ENCODE measurements at regions not wholly inside any gene's neighbourhood (a gene's known extent, or its start where the extent isn't known, plus 50 kb on each side); places are given as distances from the start of the nearest gene placed in this dataset.

DNA sequence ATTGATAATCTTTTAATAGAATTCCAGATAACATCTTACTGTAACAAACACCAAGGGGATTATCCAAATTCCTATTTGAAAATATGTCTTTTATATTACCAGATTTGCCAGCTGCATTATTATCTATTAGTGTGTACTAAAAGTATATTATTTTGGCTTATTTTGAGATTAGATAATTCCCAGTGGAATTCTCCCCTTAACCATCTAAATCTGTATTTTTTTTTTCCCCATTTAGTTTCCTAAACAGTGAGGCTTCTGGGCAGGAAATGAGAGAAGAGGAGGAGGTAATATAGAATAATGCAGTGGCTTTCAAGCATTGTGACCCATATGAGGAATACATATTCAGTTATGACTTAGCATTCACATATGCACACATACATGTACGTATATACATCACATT is 53.5 kb upstream of the ABL1 start:
- TF ChIP-seq POLR2A (IDR thresholded peaks at IDR 0.05; ENCODE audit: low read length) (no peak), GATA1 (IDR thresholded peaks at IDR 0.05; ENCODE audit: low read depth, low read length) (no peak)
